ENCODE measurements at regions not wholly inside any gene's neighbourhood (a gene's known extent, or its start where the extent isn't known, plus 50 kb on each side); places are given as distances from the start of the nearest gene placed in this dataset.

- peak in 1 of 2 donors; percentile 20 for DNase-seq (ENCODE audit: low read depth in 1 of 2, low spot score in 1 of 2)
- Histone ChIP-seq H3K4me1 (ENCODE audit: low read depth) (no peaks in the 10 kb centered on the region), H3K4me3 (no peak overlapping the region), H3K9me3 (ENCODE audit: low read depth) (no peaks in the 10 kb centered on the region), H3K36me3 (no peaks in the 10 kb centered on the region), H3K27me3 (no peaks in the 10 kb centered on the region), H3K27ac (no peak overlapping the region)
- TF ChIP-seq CTCF (IDR thresholded peaks at IDR 0.05; ENCODE audit: low read depth, low read length), result no peak
Measured at GRCh38 chr5:164708831-164709230, 1203.4 kb downstream of the MAT2B start.

GRCh38 chr5:164713682-164714081 lies 1208.3 kb downstream of the MAT2B start:
- H3K4me3 ChIP-seq, result no peak overlapping the region
- H3K27me3 ChIP-seq, result no peaks in the 10 kb centered on the region
- no peak overlapping the region for H3K27ac ChIP-seq
- DNase-seq (ENCODE audit: low read depth in 1 of 2, low spot score in 1 of 2), result no peak
- TF ChIP-seq CTCF (IDR thresholded peaks at IDR 0.05; ENCODE audit: low read depth, low read length), result no peak
- H3K36me3 ChIP-seq, result no peaks in the 10 kb centered on the region
- H3K9me3 ChIP-seq (ENCODE audit: low read depth), result no peaks in the 10 kb centered on the region
- H3K4me1 ChIP-seq (ENCODE audit: low read depth), result no peaks in the 10 kb centered on the region

- DNase-seq (ENCODE audit: low read depth in 1 of 2, low spot score in 1 of 2), result no peak
- no peaks in the 10 kb centered on the region for H3K36me3 ChIP-seq
- no peaks in the 10 kb centered on the region for H3K4me1 ChIP-seq (ENCODE audit: low read depth)
- H3K27ac ChIP-seq, result no peak overlapping the region
- no peak overlapping the region for H3K4me3 ChIP-seq
- no peaks in the 10 kb centered on the region for H3K9me3 ChIP-seq (ENCODE audit: low read depth)
- TF ChIP-seq CTCF (IDR thresholded peaks at IDR 0.05; ENCODE audit: low read depth, low read length), result no peak
- H3K27me3 ChIP-seq, result no peaks in the 10 kb centered on the region
Measured at GRCh38 chr5:164721116-164721515, 1215.7 kb downstream of the MAT2B start.

- TF ChIP-seq CTCF (IDR thresholded peaks at IDR 0.05; ENCODE audit: low read depth, low read length), result no peak
- Histone ChIP-seq H3K9me3 (ENCODE audit: low read depth) (no peaks in the 10 kb centered on the region), H3K4me3 (no peak overlapping the region), H3K27me3 (no peaks in the 10 kb centered on the region), H3K4me1 (ENCODE audit: low read depth) (no peaks in the 10 kb centered on the region), H3K27ac (no peak overlapping the region), H3K36me3 (no peaks in the 10 kb centered on the region)
- no peak for DNase-seq (ENCODE audit: low read depth in 1 of 2, low spot score in 1 of 2)
Measured at GRCh38 chr5:164721656-164722055, 1216.2 kb downstream of the MAT2B start.

- no peak for TF ChIP-seq CTCF (IDR thresholded peaks at IDR 0.05; ENCODE audit: low read depth, low read length)
- H3K4me3 ChIP-seq, result no peak overlapping the region
- DNase-seq (ENCODE audit: low read depth in 1 of 2, low spot score in 1 of 2), result no peak
- no peaks in the 10 kb centered on the region for H3K4me1 ChIP-seq (ENCODE audit: low read depth)
- H3K9me3 ChIP-seq (ENCODE audit: low read depth), result no peaks in the 10 kb centered on the region
- H3K36me3 ChIP-seq, result no peaks in the 10 kb centered on the region
- no peak overlapping the region for H3K27ac ChIP-seq
- H3K27me3 ChIP-seq, result no peaks in the 10 kb centered on the region
Measured at GRCh38 chr5:164722702-164723101, 1217.3 kb downstream of the MAT2B start.

- H3K27me3 ChIP-seq, result no peaks in the 10 kb centered on the region
- no peak for TF ChIP-seq CTCF (IDR thresholded peaks at IDR 0.05; ENCODE audit: low read depth, low read length)
- no peaks in the 10 kb centered on the region for H3K4me1 ChIP-seq (ENCODE audit: low read depth)
- no peak overlapping the region for H3K27ac ChIP-seq
- H3K36me3 ChIP-seq, result no peaks in the 10 kb centered on the region
- DNase-seq (ENCODE audit: low read depth in 1 of 2, low spot score in 1 of 2), result no peak
- no peak overlapping the region for H3K4me3 ChIP-seq
- H3K9me3 ChIP-seq (ENCODE audit: low read depth), result no peaks in the 10 kb centered on the region
Measured at GRCh38 chr5:164727012-164727411, 1221.6 kb downstream of the MAT2B start.

Data from cardiac muscle cell (in vitro differentiated cells and primary cell).